ENCODE measurements at regions not wholly inside any gene's neighbourhood (a gene's known extent, or its start where the extent isn't known, plus 50 kb on each side); places are given as distances from the start of the nearest gene placed in this dataset.

- DNase-seq = no peak
Measured at GRCh38 chr12:111068290-111068689, 147.9 kb upstream of the MYL2 start.

DNA sequence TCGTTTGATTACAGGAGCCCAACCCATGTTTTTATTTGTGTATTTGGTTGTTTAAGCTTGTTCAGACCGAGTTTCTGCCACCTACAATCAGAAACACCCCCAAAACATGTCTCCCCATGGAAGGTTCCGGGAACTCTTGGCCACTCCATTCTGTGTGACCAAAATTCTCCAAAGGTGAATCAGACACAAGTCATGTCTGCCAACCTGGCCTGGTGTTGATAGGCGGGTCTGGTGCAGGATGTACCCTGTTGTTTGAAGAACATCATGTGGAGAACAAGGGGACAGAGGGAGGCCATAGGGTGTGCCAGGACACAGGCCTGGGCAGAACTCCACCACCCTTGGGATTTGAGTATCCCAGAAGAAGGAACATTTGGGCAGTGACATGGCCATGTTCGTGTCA, 147.1 kb upstream of the MYL2 start:
- no peak for DNase-seq

- no peak for DNase-seq
Measured at GRCh38 chr12:111066744-111067437, 146.5 kb upstream of the MYL2 start.

GRCh38 chr12:111064982-111065381, 144.6 kb upstream of the MYL2 start:
- no peak for DNase-seq

GRCh38 chr12:111064154-111064553, 143.8 kb upstream of the MYL2 start:
- no peak for DNase-seq

DNA sequence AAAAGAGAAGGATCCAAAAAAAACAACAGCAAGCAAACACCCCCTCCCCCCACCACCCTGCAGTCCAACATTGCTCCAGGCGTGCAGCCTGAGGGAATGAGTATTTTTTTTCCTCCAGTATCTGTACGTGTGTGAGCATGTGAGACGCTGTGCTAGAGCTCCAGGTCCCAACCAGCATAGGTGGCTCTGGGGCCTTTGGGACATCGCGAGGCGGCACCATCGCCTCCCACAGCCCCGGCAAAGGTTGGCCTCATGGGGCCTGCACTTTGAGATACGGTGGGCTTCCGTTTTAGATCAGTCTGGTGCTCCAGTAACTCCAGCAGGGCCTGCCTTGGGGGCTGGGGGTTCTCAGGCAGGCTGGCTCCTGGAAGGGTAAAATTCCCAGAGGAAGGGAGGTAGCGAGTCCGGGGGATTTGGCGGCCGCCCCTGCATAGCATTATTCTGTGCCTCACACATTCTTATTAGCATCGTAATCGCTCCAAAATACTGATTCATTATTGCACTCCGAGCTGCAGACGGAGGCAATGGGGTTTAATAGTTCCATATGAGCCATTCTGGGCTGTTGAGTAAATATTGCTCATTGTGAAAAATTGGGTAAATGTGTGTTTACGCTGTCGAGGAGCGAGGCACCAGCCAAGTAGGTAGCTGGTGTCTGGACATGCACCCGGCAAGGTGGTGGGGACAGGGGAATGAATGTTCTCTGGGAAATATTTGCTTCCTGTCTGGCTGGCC, 143.1 kb upstream of the MYL2 start:
- no peak for DNase-seq

DNA sequence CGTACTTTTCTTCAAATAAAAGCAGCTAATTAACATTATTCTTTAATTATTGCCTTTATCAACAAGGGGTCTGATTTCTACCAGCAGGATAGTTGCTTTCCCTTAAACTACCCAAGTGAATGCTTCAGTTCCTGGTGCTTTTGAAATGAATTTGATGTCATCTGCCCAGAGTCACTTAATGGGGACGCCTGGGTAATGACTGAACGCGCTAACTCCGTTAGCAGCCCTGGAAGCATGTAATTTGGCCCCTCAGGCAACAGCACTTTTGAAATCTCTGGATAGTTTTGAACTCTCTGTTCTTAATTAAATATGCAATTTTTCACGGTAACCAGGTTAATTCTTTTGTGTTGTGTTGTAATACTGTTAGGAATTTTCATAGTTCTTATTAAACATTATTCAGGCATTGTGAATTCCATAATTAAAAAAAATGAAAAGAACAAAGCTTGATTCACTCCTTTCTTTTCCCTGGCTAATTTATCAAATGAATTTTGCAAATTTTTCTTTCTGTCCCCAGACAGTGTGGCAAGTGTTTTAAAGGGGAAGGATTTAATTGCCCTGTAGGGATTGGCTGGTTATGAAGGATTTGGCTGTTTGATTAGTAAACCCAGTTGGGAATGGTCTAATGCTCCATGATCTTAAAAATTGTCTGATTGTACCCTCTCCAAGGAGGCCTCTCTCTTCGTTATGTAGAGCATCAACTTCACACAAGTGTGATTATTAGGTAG, 137.5 kb upstream of the MYL2 start:
- no peak for DNase-seq

DNA sequence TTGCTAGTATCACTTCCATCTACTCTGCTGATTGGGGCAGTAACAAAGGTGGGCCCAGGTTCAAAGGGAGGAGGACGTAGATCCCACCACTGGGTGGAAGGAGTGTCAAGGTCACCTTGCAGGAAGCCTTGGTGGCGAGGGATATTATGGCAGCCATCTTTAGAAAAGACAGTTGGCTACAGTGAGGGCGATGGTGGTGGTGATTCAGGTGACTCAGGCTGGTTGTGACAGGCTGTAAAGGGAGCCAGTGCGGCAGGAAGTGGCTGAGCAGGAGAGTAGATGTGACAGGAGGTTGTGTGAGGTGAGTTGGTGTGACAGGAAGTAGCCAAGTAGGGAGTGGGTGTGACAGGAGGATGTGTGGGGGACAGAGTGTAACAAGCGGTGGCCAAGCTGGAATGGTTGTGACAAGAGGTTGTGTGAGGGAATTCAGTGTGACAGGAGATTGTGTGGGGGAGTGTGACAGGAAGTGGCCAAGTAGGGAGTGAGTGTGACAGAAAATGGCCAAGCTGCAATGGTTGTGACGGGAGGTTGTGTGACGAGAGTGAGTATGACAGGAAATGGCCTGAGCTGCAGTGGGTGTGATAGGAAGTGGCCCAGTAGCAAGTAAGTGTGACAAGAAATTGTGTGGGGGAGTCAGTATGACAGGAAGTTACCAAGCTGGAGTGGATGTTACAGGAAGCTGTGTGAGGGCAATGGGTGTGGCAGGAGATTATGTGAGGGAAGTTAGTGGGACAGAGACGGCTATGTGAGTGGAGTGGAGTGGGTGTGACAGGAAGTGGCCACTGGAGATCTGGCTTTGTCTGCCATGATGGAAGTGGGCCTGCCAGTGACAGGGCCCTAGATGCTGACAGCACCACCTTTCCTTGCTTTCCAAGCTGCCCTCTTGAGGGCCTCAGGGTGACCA, 136.5 kb upstream of the MYL2 start:
- DNase-seq = peak; percentile 65

- no peak for DNase-seq
Measured at GRCh38 chr12:111055181-111055880, 135.0 kb upstream of the MYL2 start.

DNA sequence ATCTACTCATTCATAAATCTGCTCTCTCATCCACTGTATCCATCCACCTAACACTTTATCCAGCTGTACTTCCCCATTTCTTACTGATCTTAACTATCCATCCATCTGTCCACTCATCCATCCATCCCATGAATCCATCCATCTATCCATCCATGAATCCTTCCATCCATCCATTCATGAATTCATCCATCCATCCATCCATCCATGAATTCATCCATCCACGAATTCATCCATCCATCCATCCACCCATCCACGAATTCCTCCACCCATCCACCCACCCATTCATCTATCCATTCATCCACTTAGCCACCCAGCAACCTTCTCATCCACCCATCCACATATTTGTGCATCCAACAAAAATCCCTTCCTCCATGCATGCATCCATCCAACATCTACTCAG, 128.6 kb upstream of the MYL2 start:
- DNase-seq = no peak

DNA sequence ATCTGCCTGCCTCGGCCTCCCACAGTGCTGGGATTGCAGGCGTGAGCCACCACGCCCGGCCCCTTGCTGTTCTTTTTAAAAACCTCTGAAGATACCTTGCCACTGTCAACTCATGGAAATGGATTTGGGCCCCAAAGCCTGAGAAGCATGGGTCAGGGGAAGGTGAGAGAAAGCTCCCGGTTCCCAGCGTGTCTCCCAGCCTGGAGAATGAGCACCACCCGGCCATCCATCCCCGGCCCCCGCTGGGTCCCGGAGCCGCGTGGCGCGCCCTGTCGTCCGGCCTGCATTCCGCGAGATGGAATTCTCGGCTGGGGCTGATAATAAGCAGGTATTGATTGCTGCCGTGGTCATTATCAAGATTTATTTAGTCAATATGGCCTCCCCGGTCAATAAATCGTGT, 126.5 kb upstream of the MYL2 start:
- DNase-seq = no peak

DNA sequence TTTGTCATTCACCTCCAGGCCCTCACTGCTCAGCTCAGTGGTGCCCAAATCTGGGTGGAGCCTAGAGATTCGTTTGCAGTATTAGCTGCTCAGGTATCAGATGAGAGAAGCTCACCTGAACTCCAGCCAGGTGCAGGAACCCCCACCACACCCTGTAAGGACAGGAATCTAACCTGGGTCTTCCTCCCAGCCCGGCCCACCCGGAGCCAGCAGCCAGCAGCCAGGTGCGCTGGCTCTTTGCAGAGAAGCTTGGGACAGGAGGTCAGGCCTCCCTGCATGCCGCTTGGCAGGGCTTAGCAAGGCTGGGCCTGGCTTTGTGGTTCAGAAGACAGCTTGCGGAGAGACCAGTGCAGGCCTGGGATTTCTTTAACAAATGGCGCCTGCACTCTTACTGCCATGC, 125.6 kb upstream of the MYL2 start:
- DNase-seq = no peak

DNA sequence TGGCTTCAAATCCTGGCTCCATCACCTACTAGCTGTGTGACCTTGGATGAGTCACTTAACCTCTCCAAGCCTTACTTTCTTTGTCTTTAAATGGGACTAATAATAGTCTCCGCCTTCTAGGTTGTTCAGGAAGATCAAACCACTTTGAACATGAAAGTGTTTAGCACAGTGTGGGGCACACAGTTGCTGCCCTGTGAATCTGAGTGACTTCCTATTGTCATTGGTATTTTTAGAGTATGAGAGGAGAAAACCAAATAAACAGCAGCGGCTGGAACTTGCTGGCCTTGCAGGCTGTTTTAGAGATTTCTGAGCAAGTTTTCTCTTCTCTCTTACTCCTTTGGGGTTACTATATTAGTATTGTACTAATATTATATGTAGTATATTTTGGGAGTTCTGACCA, 120.7 kb upstream of the MYL2 start:
- DNase-seq = no peak

GRCh38 chr12:111040690-111041089, 120.3 kb upstream of the MYL2 start:
- DNase-seq = no peak

DNA sequence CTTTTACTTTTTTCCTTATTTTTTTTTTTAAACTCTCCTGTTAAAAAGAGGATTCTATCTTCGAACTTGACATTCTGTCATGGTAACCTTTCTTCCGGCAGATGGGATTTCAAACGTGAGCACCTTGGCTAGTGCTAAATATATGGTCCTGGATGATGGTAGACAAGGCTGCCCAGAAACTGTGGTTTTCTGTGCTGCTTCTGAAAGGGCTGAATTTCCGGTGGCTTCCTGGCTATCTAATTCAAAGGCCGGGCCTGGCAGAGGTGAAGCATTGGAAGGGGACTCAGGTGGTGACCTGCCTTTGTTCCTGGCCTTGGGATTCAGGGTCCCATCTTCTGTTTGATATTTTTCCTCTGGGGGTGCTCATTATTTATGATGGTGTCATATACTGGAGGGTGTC, 118.6 kb upstream of the MYL2 start:
- no peak for DNase-seq

GRCh38 chr12:111038077-111038476, 117.7 kb upstream of the MYL2 start:
- no peak for DNase-seq

- DNase-seq = no peak
Measured at GRCh38 chr12:111037047-111037446, 116.7 kb upstream of the MYL2 start.

- no peak for DNase-seq
Measured at GRCh38 chr12:111035578-111036301, 115.4 kb upstream of the MYL2 start.

GRCh38 chr12:111034886-111035577, 114.7 kb upstream of the MYL2 start:
- DNase-seq = no peak

DNA sequence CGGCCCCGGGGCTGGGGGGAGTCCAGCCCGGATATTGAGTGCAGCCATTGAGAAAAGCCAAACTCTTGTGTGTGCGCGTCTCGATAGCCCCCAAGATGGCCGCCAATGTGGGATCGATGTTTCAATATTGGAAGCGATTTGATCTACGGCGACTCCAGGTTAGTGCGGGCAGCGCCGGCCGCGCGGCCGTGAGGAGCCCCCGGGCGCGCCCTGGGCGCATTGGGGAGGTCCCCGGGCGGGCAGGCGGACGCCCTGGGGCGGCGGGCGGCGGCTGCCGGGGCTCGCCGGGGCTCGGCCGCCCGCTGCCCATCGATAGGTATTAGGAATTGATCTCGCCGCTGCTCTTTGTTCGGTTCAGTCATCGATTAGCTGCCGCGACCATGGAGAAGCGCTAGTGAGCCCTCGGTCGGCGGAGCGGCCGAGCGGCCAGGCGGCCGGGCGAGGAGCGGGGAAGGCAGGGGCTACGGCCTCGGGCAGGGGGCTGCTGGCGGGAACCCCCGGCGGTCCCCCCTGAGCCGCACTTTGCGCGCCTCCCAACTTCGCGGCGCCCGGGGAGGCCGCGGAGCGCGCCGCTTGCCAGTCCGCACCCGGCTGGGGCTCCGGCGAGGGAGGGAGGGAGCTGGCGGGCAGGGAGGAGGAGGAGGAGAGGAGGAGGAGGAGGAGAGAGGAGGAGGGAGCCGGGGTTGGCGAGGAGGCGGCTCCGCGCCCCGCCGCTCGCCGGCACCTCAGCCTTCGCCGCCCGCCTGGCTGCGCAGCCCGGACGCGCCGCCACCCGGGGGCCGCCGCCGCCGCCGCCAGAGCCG, 113.9 kb upstream of the MYL2 start, which contains the start of gene CUX2:
Gene CUX2 (plus strand): TSS at position 83 of the 803 bp plus-strand sequence.
- DNase-seq = no peak
